ENCODE measurements at regions not wholly inside any gene's neighbourhood (a gene's known extent, or its start where the extent isn't known, plus 50 kb on each side); places are given as distances from the start of the nearest gene placed in this dataset.
A peak's percentile ranks its signal among the peaks of the same experiment; 100 is the strongest.

DNA sequence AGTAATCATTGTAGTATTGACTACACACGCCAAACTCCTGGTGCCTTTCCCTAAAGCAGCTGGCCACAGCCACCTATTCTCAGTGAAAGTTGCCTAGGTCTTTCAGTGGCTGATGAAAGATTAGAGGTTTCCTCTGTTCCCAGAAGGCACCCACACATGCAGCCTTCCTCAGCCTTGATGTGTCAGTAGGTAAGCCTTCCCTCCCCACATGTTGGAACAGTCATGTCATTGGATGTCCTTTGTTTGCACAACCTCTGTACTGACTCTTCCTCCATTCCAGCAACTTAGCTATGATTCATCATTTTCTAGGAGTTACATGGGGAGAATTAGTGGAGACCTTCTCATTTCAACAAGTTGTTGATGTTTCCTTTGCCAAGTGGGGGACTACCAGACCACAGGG lies 630.8 kb upstream of the SLC39A10 start:
- no peak for DNase-seq

DNA sequence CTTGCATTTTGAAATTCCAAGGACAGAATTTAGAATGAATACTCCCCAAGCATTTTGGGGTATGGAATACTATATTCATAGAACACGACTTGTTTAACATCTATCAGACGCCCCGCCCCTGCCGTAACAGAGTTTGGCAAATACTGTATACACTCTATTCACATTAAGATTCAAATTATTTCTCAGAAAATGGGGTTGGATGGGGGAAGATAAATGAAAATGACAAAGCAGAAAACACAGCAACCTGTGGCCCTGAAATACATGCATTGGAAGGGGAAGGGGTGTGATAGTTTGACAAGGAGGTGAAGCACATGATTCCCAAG lies 634.6 kb upstream of the SLC39A10 start:
- no peak for DNase-seq

DNA sequence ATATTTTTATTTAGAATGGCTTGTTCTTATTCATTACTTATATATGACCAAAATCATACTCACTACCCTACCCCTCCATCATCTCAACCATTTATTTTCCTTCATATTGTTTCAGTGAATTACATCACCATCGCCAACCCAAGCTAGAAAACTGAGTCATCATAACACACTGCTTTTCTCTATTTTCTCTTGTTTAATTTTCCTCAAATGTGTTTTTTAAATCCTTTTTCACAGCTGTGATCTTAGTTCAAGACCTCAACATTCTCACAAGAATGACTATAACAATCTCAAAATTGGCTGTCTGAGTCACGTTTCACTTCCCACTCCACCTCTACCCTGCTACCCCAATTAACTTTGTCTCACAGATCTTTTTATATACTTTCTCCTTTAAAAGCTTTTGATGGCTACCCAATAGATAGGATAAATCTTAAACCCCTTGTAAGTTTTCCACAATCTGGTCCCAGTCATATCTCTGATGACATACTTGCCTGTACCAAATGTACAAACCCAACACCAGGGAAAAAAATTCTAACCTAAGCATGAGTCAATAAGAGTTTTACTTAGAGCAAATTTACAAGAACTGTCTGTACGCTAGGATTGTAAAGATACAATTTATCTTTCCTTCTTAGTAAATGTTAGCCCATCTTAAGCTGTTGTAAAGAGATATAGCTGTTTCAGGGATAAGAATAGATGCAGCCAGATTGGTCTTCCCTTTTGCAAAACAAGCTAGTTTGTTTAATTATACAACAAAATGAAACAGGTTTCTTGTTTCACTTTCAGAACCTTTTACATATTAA lies 635.1 kb upstream of the SLC39A10 start:
- DNase-seq: no peak

DNA sequence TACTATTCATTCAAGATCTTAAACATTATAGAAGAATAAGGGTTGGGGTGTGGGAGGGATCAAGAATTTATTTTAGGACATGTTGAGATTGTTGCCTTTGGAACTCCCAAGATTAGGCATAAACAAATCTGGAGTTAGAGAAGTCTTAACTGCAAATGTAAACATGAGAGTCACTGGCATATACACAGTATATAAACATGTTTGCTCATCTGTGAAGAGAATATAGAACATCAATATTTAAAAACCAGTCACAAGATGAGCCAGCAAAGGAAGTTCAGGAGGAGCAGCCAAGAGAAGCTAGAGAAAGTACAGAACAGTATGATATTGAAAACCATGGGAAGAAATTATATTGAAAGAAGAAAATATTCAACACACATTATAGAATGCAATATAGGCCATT lies 638.6 kb upstream of the SLC39A10 start:
- DNase-seq: no peak

DNA sequence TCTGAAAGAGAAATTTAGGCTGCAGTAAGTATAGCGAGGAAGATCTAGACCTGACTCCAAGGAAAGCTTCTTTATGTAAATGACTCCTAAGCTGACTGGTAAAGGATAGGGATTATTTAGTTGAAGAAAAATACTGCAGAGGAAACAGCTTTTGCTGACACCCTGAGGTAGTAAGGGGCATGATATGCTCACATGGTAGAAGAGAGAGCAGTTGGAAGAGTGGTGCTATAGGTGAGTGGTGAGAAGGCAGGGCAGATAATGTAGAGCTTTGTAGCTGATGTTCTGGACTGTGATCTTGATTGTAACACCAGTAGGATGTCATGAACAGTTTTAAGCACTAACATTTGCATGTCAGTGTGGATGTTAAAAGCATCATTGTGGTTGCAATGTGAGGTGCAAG lies 639.1 kb upstream of the SLC39A10 start:
- peak; percentile 7 for DNase-seq

DNA sequence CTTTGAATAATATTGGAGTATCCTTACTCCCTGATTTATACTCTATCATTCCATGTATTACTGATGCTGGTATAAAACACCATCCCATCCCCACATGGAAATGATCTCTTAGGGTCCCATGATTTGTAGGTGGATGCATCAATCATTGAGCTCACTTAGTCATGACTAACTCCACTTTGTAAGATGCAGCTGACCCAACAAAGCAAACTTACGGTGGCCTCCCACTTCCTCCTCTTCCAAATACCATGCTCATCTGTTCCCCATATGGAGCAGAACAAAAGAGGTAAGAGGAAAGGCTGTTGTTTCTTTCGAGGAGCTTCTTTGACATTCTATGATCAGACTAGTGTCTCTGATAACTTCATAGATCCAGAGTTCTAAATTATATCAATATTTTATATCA lies 640.2 kb upstream of the SLC39A10 start:
- DNase-seq: no peak

DNA sequence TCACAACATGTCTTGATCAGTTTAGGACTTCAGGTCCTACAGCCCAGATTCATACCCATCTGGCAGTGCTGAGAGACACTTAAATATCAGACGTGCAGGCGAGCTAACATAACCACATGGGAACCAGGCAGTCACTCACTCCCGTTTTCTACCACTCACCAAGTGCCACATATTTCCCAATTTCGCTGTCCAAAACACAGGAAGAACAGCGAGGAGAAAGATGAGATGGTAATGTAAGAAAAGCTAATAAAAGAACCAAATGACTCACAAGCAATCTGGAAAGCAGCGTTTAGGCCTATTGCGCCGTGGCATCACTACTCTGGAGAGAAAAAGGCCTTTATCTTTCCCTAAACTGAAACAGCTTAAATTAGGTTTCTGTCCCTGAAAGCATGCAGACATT lies 647.8 kb upstream of the SLC39A10 start:
- DNase-seq: no peak

DNA sequence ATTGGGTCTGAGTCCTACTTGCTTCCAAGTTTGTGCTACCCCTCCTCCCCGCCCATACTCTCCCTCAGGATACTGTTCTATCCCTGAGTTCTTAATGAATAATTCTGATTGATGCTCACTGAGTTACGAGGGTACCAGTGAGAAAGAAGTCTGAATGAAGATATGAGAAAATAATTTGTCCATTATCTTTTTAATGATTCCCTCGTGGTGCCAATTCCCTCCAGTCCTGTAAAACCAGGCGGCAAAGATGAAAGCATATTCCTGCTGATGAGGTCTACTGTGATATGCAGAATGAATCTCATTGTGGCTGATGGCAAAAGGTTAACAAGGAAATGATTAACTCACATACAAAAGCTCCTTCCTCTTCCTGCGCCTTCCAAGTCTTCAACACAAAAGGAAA lies 650.2 kb upstream of the SLC39A10 start:
- no peak for DNase-seq

DNA sequence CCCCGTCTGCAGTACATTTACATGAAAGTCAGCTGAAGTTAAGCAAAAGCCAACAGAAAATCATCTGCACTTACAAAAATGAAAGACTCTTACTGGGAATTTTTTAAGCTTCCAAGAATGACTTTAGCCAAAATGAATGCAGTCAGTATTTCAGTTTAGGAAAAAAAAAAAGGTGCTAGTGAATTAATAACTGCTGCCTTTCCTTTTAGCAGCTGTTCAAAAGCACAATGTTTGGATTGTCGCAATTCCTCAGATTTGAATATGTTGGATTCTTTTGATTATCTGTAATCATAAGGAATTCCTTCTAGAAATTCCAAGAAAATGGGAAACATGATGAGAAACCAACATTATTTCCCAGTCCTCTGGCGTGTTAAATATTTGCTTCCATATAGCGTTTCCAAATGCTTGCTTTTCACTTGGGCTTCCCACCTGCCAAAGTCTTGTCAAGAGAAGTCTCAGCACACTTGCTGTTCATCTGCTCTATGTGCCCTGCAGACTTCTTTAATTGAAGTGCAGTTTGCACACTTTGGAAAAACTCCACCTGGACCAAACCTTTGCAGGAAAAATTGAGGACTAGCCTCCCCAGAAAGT lies 653.0 kb upstream of the SLC39A10 start:
- DNase-seq: no peak

DNA sequence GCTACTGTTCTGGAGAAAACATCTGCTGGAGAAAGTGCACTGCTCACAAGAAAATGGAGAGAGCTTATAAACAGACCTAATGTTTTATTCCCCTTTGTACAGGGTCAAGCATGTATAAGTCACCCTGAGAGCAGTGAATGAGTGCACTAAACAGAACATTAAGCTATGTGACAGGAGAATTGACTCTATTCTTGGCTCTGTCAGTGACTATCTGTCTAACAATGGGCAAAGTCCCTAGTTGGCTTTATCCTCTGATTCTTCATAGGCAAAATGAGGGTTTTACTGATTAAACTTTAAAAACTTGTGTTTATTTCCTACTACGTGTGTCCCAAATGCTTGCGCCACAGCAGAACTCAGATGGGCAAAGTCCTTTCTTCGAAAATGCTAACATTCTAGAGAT lies 655.1 kb upstream of the SLC39A10 start:
- no peak for DNase-seq

DNA sequence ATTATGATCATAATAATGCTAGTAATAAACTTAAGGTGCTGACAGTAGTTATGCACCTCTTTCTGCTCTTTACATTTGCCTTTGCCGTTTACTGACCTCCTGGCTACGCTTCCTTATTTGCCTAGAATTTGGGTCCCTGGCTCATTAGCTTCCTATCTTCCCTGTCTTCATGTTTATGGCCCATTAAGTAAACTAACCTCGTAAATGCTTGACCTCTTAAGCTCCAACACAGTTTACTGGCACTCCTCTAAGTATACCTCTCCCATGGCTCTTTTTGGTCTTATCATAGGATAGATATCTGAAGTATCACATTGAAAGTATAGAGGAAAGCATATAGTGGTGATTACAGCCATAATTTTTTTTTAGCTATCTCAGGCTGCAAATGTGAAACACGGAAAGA lies 657.3 kb upstream of the SLC39A10 start:
- DNase-seq: no peak

DNA sequence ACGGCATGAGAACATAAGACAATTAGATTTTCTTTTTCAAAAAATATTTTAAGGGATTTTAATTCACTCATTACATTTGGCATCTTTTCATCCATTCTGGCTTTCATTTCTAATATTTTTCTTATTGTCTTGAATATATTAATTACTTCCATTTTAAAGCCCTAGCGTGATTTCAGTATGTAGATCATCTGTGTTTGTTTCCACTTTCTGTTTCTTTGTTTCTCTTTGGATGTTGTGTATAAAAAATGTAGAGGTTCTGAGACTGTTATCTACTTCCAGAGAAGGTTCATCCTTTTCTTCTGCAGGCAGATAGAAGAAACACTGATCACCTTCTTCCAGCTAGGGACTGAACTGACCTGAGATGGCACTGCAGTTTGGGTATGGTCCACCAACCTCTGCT lies 664.4 kb upstream of the SLC39A10 start:
- no peak for DNase-seq

DNA sequence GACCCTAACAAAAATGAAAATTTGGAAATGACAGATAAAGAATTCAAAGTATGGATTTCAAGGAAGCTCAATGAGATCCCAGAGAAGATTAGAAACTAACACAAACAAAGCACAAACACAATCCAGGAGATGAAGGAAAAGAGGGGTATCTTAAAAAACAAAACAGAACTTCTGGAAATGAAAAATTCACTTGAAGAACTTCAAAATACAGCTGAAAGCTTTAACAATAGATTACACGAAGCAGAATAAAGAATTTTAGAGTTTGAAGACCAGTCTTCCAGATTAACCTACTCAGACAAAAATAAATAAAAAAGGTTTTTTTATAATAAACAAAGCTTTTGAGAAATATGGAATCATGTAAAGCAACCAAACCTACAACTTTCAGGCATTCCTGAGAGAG lies 671.8 kb upstream of the SLC39A10 start:
- DNase-seq: no peak

DNA sequence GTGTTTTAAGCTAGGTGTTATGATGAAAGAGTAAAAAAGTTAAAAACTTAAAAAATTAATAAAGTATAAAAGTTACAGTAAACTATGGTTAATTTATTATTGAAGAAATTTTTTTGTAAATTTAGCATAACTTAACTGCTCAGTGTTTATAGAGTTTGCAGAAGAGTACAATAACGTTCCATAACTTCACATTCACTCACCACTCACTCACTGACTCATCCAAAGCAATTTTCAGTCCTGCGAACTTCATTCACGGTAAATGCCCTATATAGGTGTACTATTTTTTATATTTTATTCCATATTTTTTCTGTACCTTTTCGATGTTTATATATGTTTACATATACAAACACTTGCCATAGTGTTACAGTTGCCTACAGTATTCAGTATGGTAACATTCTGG lies 694.8 kb upstream of the SLC39A10 start:
- no peak for DNase-seq

DNA sequence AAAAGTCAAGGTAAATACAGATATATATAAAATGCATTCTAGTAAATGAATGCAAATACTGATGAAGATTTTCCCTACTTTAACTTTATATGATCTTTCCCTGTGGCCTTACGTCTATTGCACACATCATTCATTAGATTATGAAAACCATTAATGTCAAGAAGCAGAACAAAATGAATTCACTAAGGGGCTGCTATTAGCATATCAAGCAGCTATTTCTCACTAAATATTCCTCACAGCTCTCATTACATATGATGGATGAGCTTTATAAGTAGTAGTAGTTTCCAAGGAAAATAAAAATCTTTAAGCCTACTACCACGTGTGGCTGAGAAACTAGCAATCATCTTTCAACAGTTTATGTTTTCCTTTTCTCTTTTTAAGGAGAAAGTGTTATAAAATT lies 702.8 kb upstream of the SLC39A10 start:
- no peak for DNase-seq

DNA sequence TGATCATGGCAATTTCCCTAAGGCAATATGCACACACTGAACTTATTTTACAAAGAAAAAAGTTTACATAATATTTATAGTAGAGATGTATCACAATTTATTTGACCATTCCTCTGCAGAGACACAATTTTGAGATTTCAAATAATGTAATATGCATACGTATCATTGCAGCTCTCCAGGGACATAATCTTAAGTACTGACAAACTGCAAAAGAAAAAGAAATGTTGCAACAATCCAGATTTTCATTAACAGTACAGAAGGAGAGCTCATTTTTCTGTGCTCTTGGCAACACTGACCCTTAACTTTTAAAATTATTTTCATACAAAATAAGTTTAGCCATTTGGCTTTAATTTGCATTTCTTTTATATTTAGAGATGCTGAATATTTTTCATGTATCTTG lies 710.2 kb upstream of the SLC39A10 start:
- no peak for DNase-seq

DNA sequence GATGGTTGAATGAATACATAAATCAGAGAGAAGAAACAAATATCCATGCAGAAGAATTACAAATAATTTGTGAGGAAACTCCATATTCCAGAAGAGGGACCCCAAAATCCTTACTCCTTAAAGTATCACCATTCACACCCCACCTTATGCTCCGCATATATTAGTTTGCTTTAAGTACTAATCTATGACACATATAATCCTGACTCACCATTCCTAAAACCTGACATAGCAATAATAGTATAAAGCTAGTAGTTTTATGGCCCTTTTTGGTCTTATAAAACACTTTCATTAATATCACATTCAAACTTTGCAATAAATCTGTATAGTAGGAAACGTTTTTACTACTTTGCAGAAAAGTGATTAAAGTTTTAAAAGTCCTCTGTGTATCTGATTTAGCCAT lies 719.0 kb upstream of the SLC39A10 start:
- no peak for DNase-seq

DNA sequence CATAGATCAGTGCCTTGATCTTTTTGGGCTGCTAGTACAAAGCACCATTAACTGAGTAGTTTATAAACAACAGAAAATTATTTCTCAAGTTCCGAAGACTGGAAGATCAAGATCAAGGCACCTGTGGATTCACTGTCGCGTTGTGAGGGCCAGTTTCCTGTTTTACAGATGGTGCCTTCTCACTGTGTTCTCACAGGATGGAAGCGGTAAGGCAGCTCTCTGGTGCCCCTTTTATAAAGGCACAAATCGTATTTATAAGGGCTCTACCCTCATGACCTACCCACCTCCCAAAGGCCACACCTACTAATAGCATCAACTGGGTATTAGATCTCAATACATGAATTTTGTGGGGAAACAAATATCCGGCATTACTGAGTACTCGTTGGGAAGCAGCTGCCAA lies 729.5 kb upstream of the SLC39A10 start:
- no peak for DNase-seq

DNA sequence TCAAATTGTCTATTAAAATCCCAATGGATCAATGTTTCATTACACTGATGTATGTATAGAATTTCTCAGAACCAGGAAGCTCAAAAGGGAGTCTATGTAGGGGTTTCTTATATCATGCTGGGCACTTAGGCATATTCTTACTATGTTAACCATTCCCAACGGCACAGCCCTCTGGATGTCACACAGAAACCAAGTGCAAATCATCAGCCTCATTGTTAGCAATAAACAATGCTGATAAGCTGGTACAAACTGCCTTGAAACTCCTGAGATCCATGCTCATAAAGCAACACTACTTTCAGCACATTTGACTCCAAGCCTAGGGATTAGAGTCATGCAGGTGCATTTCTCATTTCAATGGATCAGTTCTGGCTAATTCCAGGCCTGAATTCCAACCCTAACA lies 730.2 kb upstream of the SLC39A10 start:
- DNase-seq: no peak

DNA sequence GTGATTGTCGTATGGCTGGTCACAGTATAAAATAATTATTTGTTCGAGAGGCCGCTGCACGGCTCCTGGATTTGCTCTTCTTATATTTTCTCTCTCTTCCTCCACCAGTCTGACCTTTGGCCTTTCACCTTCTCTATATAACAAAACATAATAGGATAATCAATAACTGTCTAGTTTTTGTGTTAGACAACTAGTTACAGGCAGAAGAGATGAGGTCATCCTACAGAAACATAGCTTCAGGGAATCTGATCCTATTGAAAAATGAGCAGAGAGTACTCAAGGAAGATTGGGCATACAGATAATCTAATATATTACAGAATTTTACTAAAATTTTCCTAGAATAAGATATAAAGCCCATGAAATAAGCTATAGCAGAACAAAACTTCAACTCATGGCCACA lies 731.3 kb upstream of the SLC39A10 start:
- DNase-seq: no peak

DNA sequence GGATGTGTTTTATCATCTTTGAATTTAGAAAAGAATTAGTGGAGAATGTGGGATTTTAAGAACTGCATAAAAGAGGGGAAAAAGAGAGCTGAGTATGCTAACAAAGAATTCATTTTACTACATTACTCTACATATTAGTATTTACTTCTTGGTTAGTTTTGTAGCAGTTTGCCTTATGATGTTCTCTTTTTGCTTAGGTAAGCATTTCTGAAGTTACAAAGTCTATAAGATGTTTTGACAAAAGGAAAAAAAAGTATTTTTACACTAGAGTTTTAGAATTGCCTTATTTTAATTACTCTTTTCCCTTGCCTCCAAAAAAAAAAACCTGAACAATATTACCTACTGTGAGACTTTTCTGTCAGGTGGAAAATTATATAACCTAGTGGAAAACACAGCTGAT lies 739.5 kb upstream of the SLC39A10 start:
- no peak for DNase-seq

DNA sequence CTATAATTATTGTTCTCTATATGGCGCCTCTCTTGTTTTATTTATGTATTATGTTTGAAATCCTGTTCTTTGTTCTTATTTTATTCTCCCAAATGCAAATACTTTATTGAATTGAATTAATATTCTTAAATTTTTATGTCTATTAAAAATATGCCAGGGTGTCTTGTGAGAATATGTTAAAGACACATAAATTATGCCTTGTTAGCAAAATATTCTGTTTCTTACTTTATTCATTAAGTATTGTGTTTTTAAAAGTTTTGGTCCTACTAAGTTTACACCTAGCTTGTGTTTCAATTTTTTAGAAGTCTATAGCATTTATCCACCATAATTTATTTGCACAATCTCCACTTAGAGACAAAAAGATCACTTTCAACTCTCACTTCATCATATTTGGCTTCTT lies 741.5 kb upstream of the SLC39A10 start:
- DNase-seq: no peak

DNA sequence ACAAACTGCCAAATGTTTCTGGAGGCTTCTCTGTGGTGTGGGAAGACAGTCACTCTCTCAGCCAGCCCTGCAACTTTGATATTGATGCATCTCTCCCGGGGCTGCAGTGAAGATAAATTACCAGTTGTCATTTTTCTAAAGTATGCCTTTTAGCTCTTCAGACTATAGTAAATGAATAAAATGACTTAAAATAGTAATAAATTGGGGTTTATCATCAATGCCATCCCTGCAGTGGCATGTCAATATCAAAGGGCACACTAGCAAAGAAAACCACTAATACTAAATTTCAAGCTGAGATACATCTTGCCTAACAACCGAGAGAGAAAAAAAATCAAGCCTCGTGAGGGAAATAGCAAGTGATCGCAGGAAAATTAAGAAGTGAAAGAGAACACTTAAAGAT lies 749.5 kb upstream of the SLC39A10 start:
- no peak for DNase-seq

DNA sequence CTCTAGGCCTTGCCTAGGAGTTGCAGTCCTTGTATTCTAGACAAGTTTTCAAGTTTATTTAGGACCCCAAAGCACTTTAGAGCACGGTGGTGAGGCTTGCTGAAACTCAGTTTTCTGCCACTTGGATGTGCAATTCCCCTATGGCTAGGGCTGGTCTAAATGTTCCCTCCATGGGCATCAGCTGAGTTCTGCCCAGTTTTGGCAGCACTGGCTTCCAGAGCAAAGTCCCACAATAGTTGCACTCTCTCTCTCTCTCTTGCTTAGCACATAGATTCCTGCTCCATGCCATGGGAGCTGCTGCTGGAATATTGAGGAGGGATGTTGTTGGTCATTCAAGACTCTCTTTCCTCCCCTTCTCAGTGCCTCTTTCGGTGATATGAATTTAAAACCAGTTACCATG lies 760.2 kb upstream of the SLC39A10 start:
- DNase-seq: no peak

DNA sequence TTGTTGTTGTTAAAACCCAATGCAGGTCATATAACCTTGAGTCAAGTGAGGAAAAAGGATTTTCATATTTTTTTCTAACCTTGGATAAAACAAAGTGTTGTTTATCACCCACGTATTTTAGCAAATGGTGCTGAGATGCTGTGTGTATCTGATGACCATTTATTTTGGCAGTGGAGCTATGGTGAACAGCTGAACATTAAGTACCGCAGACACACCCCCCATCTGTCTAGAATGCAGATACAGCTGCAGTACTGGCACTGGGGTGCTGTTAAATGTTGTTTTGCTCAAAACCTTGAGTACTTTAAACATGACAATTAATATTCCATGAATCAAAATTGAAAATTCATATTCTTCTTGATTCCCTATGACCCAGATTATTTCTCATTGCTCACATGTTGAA lies 773.3 kb upstream of the SLC39A10 start:
- peak; percentile 74 for DNase-seq

Data from DMS 273 treated with DMSO at 0.1 percent for 48 hours (cell line).